BLaER1 treated with 17β-estradiol and CSF1 and Interleukin-3, amounts not matched to agents 10 nM and 100 nM (cell line): ENCODE measurements at regions not wholly inside any gene's neighbourhood (a gene's known extent, or its start where the extent isn't known, plus 50 kb on each side); places are given as distances from the start of the nearest gene placed in this dataset.
A peak's percentile ranks its signal among the peaks of the same experiment; 100 is the strongest.
"Not testable (repeated sequence)": the region's sequence is repeated elsewhere in the genome, so short reads cannot be mapped to it uniquely, and the experiment has no call there.

ENCODE experiments used
- H3K27ac ChIP-seq, 11 experiments: shearing (Covaris generic); formaldehyde crosslinking; 2 replicates each; pipeline ENCODE4 v1.8.1; 2022
- H3K27me3 ChIP-seq, 11 experiments: shearing (Covaris generic); formaldehyde crosslinking; 2 replicates each; pipeline ENCODE4 v1.8.1; 2022
- H3K36me3 ChIP-seq, 11 experiments: shearing (Covaris generic); formaldehyde crosslinking; 2 replicates each; pipeline ENCODE4 v1.8.1; 2022
- H3K4me1 ChIP-seq, 10 experiments: shearing (Covaris generic); formaldehyde crosslinking; 2 replicates each; pipeline ENCODE4 v1.8.1; 2022
- H3K4me2 ChIP-seq, 11 experiments: shearing (Covaris generic); formaldehyde crosslinking; 2 replicates each; pipeline ENCODE4 v1.8.1; 2022
- H3K4me3 ChIP-seq, 10 experiments: shearing (Covaris generic); formaldehyde crosslinking; 2 replicates each; pipeline ENCODE4 v1.8.1; 2022
- H3K9ac ChIP-seq, 11 experiments: shearing (Covaris generic); formaldehyde crosslinking; 2 replicates each; pipeline ENCODE4 v1.8.1; 2022
- H3K9me3 ChIP-seq, 11 experiments: shearing (Covaris generic); formaldehyde crosslinking; replicated peaks in 1 of 11; 2 replicates each; pipeline ENCODE4 v1.8.1; 2022
- H4K20me1 ChIP-seq, 11 experiments: shearing (Covaris generic); formaldehyde crosslinking; 2 replicates each; pipeline ENCODE4 v1.8.1; 2022
- Cebpa-rat ChIP-seq, 11 experiments: shearing (Covaris generic); IDR thresholded peaks; 2 replicates each; pipeline ENCODE4 v1.8.1; 2022

DNA sequence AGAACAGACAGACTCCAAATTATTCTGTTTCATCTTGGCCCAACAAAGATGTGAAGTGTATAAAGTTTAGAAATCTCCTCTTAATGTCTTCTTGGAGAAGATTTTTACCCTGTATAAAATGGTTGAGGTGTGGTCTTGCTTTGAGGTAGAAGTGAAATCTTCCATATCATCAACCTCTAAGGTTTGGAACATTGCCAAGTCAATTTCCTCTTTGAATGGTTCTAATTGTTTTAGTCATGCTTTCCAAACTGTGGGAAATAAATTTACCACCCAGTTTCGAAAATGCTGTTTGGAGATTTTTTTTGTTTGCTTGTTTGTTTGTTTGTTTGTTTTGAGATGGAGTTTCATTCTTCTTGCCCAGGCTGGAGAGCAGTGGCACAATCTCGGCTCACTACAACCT, 174.1 kb upstream of the ADAMTS3 start:
- H4K20me1 ChIP-seq, result no peaks in the 10 kb centered on the region
- H3K9ac ChIP-seq, result no peak overlapping the region
- no peak overlapping the region for H3K4me3 ChIP-seq

DNA sequence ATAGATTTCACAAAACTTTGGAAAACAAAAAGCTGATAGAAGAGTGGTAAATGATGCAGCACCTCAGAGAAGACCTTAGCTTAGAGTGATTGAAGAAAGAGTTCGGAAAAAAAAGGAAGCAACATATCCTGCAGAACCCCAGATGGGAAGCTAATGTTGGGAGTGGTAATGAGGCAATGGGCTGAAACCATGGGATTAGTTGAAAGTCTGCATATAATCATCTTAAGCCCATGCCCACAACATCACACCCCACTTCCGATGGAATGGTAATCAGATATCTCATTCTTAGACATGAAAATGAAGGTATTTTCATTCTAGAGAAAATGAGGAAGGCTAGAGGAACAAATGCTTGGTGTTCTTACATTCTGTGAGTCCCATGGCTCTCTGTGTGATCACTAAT, 146.3 kb upstream of the ADAMTS3 start:
- Histone ChIP-seq H4K20me1 (no peaks in the 10 kb centered on the region), H3K27me3 (no peaks in the 10 kb centered on the region), H3K27ac (no peak overlapping the region), H3K4me3 (no peak overlapping the region), H3K36me3 (no peaks in the 10 kb centered on the region), H3K9me3 (no peaks in the 10 kb centered on the region), H3K9ac (no peak overlapping the region), H3K4me1 (no peaks in the 10 kb centered on the region), H3K4me2 (no peak overlapping the region)
- no peak for TF ChIP-seq Cebpa-rat (IDR thresholded peaks at IDR 0.05)

More for the DNA sequence above, 174.1 kb upstream of the ADAMTS3 start:
- no peaks in the 10 kb centered on the region for H3K9me3 ChIP-seq
- no peak overlapping the region for H3K27ac ChIP-seq
- no peaks in the 10 kb centered on the region for H3K27me3 ChIP-seq
- no peaks in the 10 kb centered on the region for H3K4me1 ChIP-seq
- no peaks in the 10 kb centered on the region for H3K36me3 ChIP-seq
- H3K4me2 ChIP-seq, result no peak overlapping the region
- TF ChIP-seq Cebpa-rat (IDR thresholded peaks at IDR 0.05), result no peak

DNA sequence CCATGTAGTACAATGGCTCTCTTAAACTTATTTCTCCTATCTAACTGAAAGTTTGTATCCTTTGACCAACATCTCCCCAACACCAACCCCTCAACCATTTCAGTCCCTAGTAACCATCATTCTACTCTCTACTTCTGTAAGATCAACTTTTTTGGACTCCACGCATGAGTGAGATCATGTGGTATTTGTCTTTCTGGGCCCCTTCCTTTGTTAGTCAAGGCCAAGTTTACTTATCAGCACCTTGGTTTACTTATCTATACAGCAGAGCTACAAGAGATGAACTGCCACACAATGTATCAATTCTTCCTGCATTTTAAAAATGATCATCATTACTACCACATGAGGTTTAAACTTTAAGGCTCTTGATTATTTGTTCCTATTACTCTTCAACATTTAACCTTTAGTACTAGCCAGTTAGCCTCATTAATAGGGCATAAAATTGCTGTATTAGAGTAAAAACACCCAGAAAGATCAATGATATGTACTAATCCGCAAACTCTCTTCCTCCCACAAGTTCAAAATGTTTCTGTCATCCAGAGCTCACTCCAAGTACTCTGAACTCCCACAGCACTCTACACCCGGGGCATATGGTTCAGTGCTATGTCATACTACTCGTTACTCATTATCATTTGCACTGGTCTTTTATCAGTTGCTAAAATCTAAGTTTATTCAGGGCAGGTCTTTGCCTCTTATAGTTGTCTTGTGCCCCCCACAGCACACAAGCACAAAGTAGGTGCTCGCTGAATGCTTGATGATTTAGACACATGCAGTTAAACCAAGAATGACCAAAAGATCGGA, 145.7 kb upstream of the ADAMTS3 start:
- no peaks in the 10 kb centered on the region for H3K9me3 ChIP-seq
- H3K4me3 ChIP-seq, result no peak overlapping the region
- H3K4me2 ChIP-seq, result no peak overlapping the region
- no peaks in the 10 kb centered on the region for H3K4me1 ChIP-seq
- no peak overlapping the region for H3K9ac ChIP-seq
- no peak for TF ChIP-seq Cebpa-rat (IDR thresholded peaks at IDR 0.05)
- H3K27me3 ChIP-seq, result no peaks in the 10 kb centered on the region
- H3K27ac ChIP-seq, result no peak overlapping the region
- no peaks in the 10 kb centered on the region for H4K20me1 ChIP-seq
- H3K36me3 ChIP-seq, result no peaks in the 10 kb centered on the region

GRCh38 chr4:72712997-72713396, 144.0 kb upstream of the ADAMTS3 start:
- no peak overlapping the region for H3K9ac ChIP-seq
- H3K27me3 ChIP-seq, result no peaks in the 10 kb centered on the region
- no peaks in the 10 kb centered on the region for H3K9me3 ChIP-seq
- no peak overlapping the region for H3K4me3 ChIP-seq
- no peak for TF ChIP-seq Cebpa-rat (IDR thresholded peaks at IDR 0.05)
- H3K4me2 ChIP-seq, result no peak overlapping the region
- no peaks in the 10 kb centered on the region for H4K20me1 ChIP-seq
- H3K36me3 ChIP-seq, result no peaks in the 10 kb centered on the region
- no peak overlapping the region for H3K27ac ChIP-seq
- H3K4me1 ChIP-seq, result no peaks in the 10 kb centered on the region

DNA sequence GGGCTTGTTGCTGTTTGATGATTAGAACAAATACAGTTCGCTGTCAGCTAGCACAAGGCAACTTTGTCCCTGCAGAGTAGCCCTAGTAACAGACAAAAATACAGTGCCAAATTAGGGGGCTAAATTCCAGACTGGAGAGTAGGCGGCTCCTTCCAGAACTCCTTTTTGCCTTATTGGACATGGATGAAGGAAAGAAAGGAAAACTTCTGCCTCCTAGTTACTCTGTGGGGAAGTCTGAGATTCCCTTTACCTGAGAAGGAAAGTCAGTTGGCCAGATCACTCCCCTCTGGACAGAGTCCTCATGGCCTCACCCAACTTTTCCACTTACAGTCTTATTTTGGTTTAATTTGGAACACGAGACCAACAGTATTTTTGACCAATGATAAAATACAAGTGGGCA, 140.5 kb upstream of the ADAMTS3 start:
- Histone ChIP-seq H3K4me3 (no peak overlapping the region), H3K36me3 (no peaks in the 10 kb centered on the region), H3K27ac (no peak overlapping the region), H3K9ac (no peak overlapping the region), H3K9me3 (no peaks in the 10 kb centered on the region), H3K27me3 (no peaks in the 10 kb centered on the region), H3K4me2 (no peak overlapping the region), H4K20me1 (no peaks in the 10 kb centered on the region), H3K4me1 (no peaks in the 10 kb centered on the region)
- no peak for TF ChIP-seq Cebpa-rat (IDR thresholded peaks at IDR 0.05)

DNA sequence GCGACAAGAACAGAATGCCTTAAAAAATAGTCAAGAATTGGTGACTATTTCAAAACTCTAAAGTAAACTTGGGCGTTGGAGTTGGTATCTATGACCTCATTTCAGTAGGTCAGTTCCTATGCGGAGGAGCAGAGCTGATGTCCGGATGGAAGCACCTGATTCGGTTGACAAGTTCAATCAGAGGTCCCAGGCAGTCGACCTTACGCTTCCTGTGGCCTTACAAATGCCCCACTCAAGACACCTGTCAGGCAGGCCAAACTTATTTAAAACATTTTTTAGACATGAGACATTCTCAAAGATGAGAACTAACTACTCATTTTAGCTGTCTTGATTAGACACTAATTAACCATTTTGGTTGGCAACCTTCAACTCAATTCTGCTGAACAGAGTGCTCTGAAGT, 137.7 kb upstream of the ADAMTS3 start:
- TF ChIP-seq Cebpa-rat (IDR thresholded peaks at IDR 0.05), result no peak
- no peaks in the 10 kb centered on the region for H3K27me3 ChIP-seq
- no peak overlapping the region for H3K9ac ChIP-seq
- no peak overlapping the region for H3K27ac ChIP-seq
- H3K4me3 ChIP-seq, result no peak overlapping the region
- H3K9me3 ChIP-seq, result no peaks in the 10 kb centered on the region
- no peaks in the 10 kb centered on the region for H4K20me1 ChIP-seq
- H3K4me2 ChIP-seq, result no peak overlapping the region
- no peaks in the 10 kb centered on the region for H3K4me1 ChIP-seq
- no peaks in the 10 kb centered on the region for H3K36me3 ChIP-seq

DNA sequence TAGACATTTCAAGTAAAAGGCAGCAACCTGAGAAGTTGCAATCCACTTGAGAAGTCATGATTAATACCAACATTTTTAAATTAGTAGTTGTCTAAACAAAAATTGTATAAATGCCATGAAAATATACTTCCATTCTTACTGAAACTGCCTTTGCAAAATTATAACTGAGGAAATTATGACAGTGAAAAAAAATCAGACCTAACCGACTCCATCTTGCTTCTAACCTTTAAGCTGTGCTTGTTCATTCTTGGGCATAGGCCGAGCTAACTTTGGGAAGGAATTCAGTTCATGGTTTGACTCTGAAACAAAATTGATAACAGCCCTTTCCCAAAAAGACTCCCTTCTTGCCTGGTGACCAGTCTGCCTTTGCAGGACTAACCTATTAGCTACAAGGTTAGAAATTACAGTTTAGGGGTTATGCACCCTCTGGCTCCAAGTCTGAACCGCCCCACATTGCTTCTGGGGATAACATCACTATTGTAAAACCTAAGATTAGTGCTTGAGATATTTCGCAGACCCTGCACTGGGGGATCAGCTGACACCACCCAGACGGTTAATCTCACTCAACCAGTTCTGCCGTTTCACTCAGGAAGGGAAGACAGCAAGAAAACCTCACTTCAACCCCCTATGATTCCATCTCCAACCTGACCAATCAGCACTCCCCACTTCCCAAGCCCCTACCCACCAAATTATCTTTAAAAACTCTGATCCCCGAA, 136.1 kb upstream of the ADAMTS3 start:
- H3K4me2 ChIP-seq, H4K20me1 ChIP-seq, H3K9ac ChIP-seq, H3K4me3 ChIP-seq, H3K27me3 ChIP-seq, H3K9me3 ChIP-seq, H3K27ac ChIP-seq, H3K36me3 ChIP-seq, H3K4me1 ChIP-seq: not testable (repeated sequence)

GRCh38 chr4:72702948-72703347, 133.9 kb upstream of the ADAMTS3 start:
- no peaks in the 10 kb centered on the region for H3K27me3 ChIP-seq
- no peaks in the 10 kb centered on the region for H3K36me3 ChIP-seq
- H3K9me3 ChIP-seq, result no peaks in the 10 kb centered on the region
- no peak overlapping the region for H3K4me3 ChIP-seq
- H3K27ac ChIP-seq, result no peak overlapping the region
- H3K4me2 ChIP-seq, result no peak overlapping the region
- no peak overlapping the region for H3K9ac ChIP-seq
- H4K20me1 ChIP-seq, result no peaks in the 10 kb centered on the region
- no peak for TF ChIP-seq Cebpa-rat (IDR thresholded peaks at IDR 0.05)
- H3K4me1 ChIP-seq, result no peaks in the 10 kb centered on the region

GRCh38 chr4:72701987-72702819, 133.2 kb upstream of the ADAMTS3 start:
- no peaks in the 10 kb centered on the region for H3K27me3 ChIP-seq
- no peaks in the 10 kb centered on the region for H3K4me1 ChIP-seq
- no peaks in the 10 kb centered on the region for H3K36me3 ChIP-seq
- no peaks in the 10 kb centered on the region for H4K20me1 ChIP-seq
- H3K9ac ChIP-seq, result peak overlapping the region in 4 of 11 experiments; percentile 10 to 61 (median 37); a peak in 6 of 22 replicates
- H3K9me3 ChIP-seq, result no peaks in the 10 kb centered on the region
- peak overlapping the region in 7 of 10 experiments; percentile 12 to 57 (median 30); a peak in 11 of 20 replicates for H3K4me3 ChIP-seq
- H3K4me2 ChIP-seq, result peak overlapping the region; percentile 13 to 66 (median 32); a peak in 15 of 22 replicates
- no peak overlapping the region for H3K27ac ChIP-seq
- no peak for TF ChIP-seq Cebpa-rat (IDR thresholded peaks at IDR 0.05)
